SK-N-SH treated with all-trans-retinoic acid at 6 μM for 48 hours (cell line): ENCODE measurements at regions not wholly inside any gene's neighbourhood (a gene's known extent, or its start where the extent isn't known, plus 50 kb on each side); places are given as distances from the start of the nearest gene placed in this dataset.

Experiments used
- BACH2 ChIP-seq: fragments of 250-450 bp; sonication (Bioruptor Pico); IDR thresholded peaks from 2 replicates; pipeline ENCODE4 v1.9.0; 2021; ENCODE audit warnings: mild to moderate bottlenecking, borderline replicate concordance
- ESRRG ChIP-seq: fragments of 250-450 bp; sonication (Bioruptor Pico); IDR thresholded peaks from 2 replicates; pipeline ENCODE4 v1.6.1; 2021; ENCODE audit warnings: mild to moderate bottlenecking
- OSR1 ChIP-seq: fragments of 250-450 bp; sonication (Bioruptor Pico); IDR thresholded peaks from 2 replicates; pipeline ENCODE4 v1.8.0; 2022; ENCODE audit warnings: moderate library complexity, mild to moderate bottlenecking, inconsistent platforms
- ZFP3 ChIP-seq: fragments of 250-450 bp; sonication (Bioruptor Pico); IDR thresholded peaks from 2 replicates; pipeline ENCODE4 v1.5.0; 2020; ENCODE audit warnings: mild to moderate bottlenecking, moderate library complexity
- TF ChIP-seq, protein P1 (sequence below): fragments of 250-450 bp; sonication (Bioruptor Pico); IDR thresholded peaks from 2 replicates; pipeline ENCODE4 v1.5.1; 2020; ENCODE audit warnings: low read depth, mild to moderate bottlenecking, moderate library complexity
- TF ChIP-seq, protein P2 (sequence below): fragments of 250-450 bp; sonication (Bioruptor Pico); IDR thresholded peaks from 2 replicates; pipeline ENCODE4 v1.8.0; 2020; ENCODE audit warnings: mild to moderate bottlenecking, moderate library complexity, borderline replicate concordance
- TF ChIP-seq, protein P3 (sequence below): fragments of 250-450 bp; sonication (Bioruptor Pico); IDR thresholded peaks from 2 replicates; pipeline ENCODE4 v1.8.0; 2021; ENCODE audit warnings: low read depth, mild to moderate bottlenecking, moderate library complexity, borderline replicate concordance

DNA sequence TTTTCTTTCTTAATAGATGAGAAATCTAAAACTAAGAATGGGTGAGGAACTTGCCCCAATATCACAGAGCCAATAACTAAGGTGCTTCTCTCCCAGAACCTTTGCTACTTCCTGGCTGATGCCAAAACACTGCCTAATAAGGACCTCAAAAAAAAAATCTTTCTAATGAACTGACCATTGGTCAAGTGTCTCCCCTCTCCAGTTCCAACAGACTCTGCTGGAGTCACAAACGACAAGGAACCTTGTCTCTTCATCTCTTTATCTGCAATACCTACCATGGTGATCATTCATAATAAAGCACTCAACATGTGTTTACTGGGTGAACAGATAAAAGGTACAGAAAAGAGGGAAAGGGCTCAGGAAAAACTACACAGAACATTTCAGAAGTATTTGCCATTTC, 197.4 kb downstream of the LTN1 start:
- TF ChIP-seq, protein P1, sequence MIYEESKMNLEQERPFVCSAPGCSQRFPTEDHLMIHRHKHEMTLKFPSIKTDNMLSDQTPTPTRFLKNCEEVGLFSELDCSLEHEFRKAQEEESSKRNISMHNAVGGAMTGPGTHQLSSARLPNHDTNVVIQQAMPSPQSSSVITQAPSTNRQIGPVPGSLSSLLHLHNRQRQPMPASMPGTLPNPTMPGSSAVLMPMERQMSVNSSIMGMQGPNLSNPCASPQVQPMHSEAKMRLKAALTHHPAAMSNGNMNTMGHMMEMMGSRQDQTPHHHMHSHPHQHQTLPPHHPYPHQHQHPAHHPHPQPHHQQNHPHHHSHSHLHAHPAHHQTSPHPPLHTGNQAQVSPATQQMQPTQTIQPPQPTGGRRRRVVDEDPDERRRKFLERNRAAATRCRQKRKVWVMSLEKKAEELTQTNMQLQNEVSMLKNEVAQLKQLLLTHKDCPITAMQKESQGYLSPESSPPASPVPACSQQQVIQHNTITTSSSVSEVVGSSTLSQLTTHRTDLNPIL, result no peak
- TF ChIP-seq ESRRG (CRISPR knock-in tag) (no peak), OSR1 (CRISPR knock-in tag) (no peak), ZFP3 (CRISPR knock-in tag) (no peak), BACH2 (no peak)
- TF ChIP-seq, protein P2, sequence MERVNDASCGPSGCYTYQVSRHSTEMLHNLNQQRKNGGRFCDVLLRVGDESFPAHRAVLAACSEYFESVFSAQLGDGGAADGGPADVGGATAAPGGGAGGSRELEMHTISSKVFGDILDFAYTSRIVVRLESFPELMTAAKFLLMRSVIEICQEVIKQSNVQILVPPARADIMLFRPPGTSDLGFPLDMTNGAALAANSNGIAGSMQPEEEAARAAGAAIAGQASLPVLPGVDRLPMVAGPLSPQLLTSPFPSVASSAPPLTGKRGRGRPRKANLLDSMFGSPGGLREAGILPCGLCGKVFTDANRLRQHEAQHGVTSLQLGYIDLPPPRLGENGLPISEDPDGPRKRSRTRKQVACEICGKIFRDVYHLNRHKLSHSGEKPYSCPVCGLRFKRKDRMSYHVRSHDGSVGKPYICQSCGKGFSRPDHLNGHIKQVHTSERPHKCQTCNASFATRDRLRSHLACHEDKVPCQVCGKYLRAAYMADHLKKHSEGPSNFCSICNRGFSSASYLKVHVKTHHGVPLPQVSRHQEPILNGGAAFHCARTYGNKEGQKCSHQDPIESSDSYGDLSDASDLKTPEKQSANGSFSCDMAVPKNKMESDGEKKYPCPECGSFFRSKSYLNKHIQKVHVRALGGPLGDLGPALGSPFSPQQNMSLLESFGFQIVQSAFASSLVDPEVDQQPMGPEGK (CRISPR knock-in tag), result no peak
- TF ChIP-seq, protein P3, sequence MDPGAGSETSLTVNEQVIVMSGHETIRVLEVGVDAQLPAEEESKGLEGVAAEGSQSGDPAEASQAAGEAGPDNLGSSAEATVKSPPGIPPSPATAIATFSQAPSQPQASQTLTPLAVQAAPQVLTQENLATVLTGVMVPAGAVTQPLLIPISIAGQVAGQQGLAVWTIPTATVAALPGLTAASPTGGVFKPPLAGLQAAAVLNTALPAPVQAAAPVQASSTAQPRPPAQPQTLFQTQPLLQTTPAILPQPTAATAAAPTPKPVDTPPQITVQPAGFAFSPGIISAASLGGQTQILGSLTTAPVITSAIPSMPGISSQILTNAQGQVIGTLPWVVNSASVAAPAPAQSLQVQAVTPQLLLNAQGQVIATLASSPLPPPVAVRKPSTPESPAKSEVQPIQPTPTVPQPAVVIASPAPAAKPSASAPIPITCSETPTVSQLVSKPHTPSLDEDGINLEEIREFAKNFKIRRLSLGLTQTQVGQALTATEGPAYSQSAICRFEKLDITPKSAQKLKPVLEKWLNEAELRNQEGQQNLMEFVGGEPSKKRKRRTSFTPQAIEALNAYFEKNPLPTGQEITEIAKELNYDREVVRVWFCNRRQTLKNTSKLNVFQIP, result no peak
